Mammary epithelial cell (primary cell): ENCODE measurements at regions not wholly inside any gene's neighbourhood (a gene's known extent, or its start where the extent isn't known, plus 50 kb on each side); places are given as distances from the start of the nearest gene placed in this dataset.

ENCODE experiments used
- CTCF ChIP-seq, 2 donors: IDR thresholded peaks in 1 of 2; conservative IDR thresholded peaks in 1 of 2; 2 replicates each; pipeline ENCODE4 v1.5.1; 2011 to 2012; ENCODE audit warnings: inconsistent platforms in 2 of 2, low read length in 2 of 2, mild to moderate bottlenecking in 2 of 2, control low read depth in 1 of 2, low read depth in 1 of 2; ENCODE audit not compliant: insufficient read depth in 1 of 2; ENCODE audit errors: extremely low read depth in 1 of 2
- EZH2 ChIP-seq: IDR thresholded peaks from 2 replicates; pipeline ENCODE4 v1.6.1; 2012; ENCODE audit warnings: low read length, inconsistent platforms, borderline replicate concordance

- TF ChIP-seq EZH2 (no peak), CTCF (conservative IDR thresholded peaks at IDR 0.05 in 1 of 2, IDR thresholded peaks at IDR 0.05 in 1 of 2; ENCODE audit: extremely low read depth in 1 of 2, insufficient read depth in 1 of 2, low read depth in 1 of 2, low read length in 2 of 2) (no peak)
These were observed 304.3 kb upstream of the CTNND2 start for GRCh38 chr5:12208366-12209100.
